ENCODE measurements at regions not wholly inside any gene's neighbourhood (a gene's known extent, or its start where the extent isn't known, plus 50 kb on each side); places are given as distances from the start of the nearest gene placed in this dataset.

GRCh38 chr4:85084371-85085094, 118.0 kb upstream of the WDFY3 start:
- TF ChIP-seq CTCF (IDR thresholded peaks at IDR 0.05) (peak; percentile 7 to 79 (median 74)), POLR2A (IDR thresholded peaks at IDR 0.05) (no peak)
